HG03521 (cell line): ENCODE measurements at regions not wholly inside any gene's neighbourhood (a gene's known extent, or its start where the extent isn't known, plus 50 kb on each side); places are given as distances from the start of the nearest gene placed in this dataset.

Experiments used
- ATAC-seq: cut with Tn5 transposase; IDR thresholded peaks from one replicate; pipeline ENCODE4 v1.9.1; 2021; ENCODE audit warnings: mild to moderate bottlenecking, moderate library complexity; ENCODE audit not compliant: unreplicated experiment

DNA sequence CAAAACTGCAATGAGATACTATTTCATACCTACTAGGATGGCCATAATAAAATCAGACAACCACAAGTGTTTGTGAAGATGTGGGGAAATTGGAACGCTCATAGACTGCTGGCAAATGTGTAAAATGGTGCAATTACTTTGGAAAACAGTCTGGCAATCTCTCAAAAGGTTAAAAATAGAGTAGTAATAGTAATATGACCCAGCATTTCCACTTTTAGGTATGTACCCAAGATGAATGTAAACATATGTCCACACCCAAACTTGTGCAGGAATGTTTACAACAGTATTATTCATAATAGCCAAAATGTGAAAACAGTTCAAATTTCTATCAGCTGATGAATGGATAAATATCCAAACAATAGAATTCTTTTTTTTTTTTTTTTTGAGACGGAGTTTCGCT is 731.6 kb upstream of the ANKRD30A start:
- no peak for ATAC-seq

- ATAC-seq: no peak
Observed at GRCh38 chr10:36391405-36391804, 734.0 kb upstream of the ANKRD30A start.

DNA sequence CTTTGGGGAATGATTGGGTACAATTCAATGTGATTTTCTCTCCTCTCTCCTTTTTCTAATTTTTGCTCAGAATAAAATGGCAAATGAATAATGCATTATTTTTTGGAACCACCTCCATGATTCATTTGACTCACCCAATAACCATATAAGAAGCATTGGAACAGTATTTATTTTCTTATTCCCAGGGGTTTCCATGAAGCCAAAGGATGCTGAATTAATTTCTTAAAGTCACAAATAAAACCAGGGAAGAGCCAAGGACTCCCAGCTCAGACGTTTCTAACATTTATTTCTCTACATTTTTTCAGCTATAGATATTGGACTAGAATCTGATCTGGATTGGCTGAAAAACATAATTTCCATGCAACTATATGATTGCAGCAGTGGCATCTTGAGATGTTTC is 735.2 kb upstream of the ANKRD30A start:
- ATAC-seq: no peak

DNA sequence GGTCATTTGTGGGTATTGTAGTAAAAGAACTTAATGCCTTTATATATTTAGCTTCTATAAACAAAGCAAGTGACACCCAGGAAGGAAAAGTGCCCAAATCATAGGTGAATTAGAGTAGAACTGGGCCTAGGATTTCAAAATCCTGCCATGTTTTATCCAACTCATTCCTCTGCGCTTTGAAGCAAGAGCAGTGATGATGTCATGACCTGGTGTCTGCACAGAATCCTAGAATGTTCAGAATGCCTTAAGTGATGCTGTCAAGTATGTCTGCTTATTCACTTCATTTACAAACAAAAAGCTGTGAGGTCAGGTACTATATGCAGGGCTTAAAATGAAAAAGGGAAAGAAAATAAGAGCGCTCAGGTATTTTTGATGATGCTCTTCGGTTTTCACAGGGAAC is 737.2 kb upstream of the ANKRD30A start:
- ATAC-seq: no peak

DNA sequence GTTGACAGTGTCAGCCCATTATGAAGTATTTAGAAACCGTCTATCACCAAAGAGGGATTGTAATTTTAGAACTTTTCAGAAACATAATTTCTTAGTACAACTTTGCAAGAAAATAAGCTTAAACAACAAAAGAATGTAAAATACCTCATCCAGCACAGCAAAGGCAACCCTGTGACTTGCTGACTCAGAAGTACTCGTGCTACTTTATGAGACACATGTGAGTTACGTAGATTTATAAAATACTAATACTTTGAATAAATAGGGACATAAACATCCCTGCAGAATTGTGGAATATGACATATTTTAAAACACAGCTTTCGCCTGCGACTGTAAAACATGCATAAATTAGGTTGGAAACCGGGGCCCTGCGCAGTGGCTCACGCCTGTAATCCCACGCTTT is 739.7 kb upstream of the ANKRD30A start:
- no peak for ATAC-seq

DNA sequence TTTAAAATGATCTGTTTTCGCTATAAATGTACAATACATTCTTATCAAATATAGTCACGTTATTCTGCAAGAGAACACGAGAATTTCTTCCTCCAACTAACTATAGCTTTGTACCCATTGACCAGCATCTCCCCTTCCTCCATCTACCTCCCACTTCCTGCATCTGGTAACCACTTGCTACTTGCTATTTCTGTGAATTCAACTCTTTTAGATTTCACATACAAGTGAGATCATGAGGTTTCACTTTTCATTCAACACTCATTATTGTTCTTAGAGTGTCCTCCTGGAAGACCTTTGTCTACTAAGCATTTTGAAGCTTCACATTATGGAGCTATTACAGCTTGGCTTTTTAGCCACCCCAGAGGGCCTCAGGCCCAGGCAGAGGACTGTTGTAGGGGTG is 741.3 kb upstream of the FZD8 start:
- no peak for ATAC-seq

DNA sequence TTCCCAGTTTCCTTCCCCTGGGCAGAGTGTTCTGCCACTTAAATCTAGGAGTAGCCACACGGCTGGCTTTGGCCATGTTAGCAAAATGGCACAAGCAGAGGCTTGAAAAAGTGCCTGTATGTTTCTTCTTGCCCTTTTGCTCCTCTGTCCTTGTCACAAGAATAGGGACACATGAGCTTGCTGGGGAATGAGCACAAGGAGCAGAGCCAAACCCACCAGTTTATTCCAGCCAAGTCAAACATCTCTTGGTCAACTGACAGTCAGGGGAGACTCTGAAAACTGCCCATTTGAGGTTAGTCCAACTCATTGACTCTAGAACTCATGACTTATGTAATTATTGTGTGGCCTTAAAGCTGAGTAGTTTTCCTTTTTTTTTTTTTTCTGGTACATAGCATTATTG is 739.7 kb upstream of the FZD8 start:
- no peak for ATAC-seq

GRCh38 chr10:36380538-36380937 is 738.4 kb upstream of the FZD8 start:
- ATAC-seq: no peak

GRCh38 chr10:36375107-36375506 is 733.0 kb upstream of the FZD8 start:
- no peak for ATAC-seq

DNA sequence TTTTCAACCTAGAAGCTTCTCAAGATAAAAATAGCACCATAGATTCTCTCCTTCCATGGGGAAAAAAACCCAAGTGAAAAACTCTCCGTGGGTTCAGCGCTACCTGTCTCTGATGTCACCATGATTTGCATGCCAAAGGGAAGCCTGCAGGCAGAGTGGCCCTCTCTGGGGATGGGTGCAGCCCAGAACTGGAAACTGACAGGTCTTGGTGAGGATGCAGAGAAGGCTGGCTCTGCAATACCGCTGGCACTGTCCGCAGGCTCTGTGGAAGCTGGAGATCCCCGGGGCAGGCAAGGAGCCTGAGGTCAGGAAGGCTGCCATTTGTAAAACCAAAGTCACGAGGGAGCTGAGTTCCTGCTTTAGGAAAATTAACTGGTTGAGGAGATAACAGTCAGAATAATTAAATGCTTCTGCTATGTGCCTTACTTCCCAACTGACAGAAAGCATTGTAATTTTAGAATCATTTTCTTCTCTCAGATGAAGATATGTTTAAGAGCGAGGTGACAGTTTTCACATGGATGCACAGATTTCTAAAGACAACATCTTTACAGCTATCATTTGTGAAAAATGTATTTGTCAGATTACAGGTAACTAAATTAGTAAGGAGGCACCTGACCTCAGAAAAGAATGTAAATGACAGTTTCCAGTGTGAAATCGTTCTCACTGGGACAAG is 731.5 kb upstream of the FZD8 start:
- ATAC-seq: no peak

DNA sequence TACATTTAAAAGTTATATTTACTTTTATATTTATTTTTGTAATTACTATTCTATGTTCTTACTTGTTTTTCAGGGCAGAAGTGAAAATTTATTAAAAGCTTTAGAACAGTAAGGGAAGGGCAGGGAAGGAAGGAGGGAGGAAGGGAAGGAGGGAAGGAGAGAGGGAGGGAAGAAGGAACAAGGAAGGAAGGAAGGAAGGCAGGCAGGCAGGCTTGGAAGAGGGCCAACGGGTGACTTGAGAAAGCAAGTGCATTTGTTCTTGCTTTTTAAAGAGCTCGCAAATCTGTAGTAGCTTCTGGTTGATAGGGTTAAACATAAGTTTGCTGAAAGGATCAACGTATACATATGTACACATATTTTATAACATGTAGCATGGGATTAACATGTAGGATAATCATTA is 725.3 kb upstream of the FZD8 start:
- no peak for ATAC-seq

DNA sequence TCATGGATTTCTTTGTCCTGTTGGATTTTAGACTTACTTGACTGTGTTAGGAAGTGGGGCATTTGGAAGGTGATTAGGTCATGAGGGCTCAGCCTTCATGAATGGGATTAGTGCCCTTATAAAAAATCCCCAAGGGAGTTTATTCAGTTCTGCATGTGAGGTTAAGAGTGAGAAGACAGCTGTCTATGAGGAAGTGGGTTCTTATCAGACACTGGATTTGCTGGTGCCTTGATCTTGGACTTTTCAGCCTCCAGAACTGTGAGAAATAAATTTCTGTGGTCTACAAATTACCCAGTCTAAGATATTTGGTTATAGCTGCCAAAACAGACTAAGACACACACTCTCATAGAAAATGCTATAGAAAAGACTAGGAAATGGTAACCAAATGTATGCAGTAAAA is 724.7 kb upstream of the FZD8 start:
- no peak for ATAC-seq

GRCh38 chr10:36366065-36366464 is 724.0 kb upstream of the FZD8 start:
- ATAC-seq: no peak

DNA sequence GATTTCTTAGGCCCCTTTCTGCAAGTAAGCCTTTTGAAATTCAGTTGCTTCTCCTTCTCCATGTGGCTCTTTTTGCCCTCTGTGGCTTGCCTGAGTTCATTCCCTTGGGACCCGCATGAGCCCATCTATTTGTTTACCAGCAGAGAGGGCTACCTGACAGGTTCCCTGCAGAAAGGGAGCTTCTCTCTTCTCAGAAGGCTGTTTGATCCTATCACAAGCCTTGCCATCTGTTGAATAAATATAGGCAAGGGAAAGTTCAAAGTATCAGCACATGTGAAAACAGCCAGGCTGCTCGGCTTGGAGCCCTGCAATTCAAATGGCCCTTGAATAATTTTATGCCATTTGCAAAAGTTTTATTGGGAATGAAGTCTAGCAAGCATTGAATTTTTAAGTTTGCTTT is 720.2 kb upstream of the FZD8 start:
- no peak for ATAC-seq

DNA sequence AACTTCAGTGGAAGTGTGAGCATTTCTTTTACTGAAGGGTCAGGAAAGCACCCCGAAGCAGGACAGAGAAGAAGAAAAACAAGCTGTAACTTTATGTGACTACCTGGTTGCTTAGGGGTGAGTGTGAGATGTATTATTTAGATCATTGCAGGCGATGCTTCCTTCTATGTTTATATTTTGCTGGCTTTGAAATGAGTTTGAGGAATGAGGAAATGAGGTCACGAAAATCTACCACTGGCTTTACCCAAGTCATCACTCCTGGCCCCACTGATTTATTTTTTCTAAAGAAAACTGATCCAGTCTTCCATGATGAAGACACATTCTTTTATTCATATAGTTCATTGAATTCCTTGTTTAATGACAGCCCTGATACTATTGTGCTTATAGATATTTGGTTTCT is 716.6 kb upstream of the FZD8 start:
- no peak for ATAC-seq

DNA sequence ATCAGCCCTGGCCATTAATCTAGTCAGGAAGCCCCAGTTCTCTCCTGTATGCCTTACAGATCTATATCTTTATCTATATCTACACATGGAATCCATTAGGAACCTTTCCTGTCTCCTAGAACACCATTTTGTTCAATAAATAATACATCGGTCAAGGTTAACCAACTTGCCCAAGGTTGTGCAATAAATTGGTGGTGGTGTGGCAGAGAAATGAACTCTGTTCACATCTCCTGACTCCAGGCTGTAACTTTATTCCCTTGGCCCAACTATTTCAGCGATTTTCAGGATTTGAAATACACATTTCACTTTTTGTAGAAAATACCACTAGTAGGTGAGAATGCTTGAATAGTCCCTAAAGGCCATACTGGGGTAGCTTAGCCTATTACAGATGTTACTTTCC is 712.5 kb upstream of the FZD8 start:
- ATAC-seq: no peak

DNA sequence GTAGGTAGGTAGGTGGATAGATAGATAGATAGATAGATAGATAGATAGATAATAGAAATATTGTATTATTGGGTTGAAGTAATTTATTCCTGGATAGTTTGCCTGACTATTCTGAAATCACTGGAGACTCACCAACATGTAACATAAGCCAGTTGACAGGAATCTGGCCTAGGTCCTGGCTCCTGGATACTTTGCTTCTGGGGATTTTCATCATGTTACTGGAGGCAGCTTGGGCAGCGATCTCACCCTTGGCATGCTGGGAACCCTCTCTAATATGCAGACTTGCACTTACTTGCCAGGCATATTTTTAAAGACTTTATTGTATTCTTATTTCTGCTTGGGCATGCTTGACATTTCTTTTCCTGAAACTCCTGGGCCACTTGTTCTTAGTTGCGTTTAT is 709.1 kb upstream of the FZD8 start:
- no peak for ATAC-seq

GRCh38 chr10:36349445-36350078 is 707.5 kb upstream of the FZD8 start:
- ATAC-seq: no peak

GRCh38 chr10:36345807-36346206 is 703.7 kb upstream of the FZD8 start:
- no peak for ATAC-seq

DNA sequence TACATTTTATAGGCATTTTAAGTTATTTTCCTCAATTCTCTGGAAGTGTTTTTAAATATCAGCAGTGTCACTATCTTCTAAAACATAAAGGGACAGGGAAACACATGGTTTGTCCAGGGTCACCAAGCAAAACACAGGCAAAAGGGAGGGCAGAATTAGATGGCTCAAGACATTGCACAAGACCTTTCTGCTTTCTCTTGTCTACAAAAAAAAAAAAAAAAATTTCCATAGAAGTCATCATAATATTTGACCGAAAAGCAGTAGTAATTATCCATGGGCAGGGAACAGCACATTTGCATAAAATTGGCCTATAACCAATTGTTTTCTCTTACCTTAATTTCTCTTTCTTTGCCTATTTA is 703.1 kb upstream of the FZD8 start:
- ATAC-seq: no peak

DNA sequence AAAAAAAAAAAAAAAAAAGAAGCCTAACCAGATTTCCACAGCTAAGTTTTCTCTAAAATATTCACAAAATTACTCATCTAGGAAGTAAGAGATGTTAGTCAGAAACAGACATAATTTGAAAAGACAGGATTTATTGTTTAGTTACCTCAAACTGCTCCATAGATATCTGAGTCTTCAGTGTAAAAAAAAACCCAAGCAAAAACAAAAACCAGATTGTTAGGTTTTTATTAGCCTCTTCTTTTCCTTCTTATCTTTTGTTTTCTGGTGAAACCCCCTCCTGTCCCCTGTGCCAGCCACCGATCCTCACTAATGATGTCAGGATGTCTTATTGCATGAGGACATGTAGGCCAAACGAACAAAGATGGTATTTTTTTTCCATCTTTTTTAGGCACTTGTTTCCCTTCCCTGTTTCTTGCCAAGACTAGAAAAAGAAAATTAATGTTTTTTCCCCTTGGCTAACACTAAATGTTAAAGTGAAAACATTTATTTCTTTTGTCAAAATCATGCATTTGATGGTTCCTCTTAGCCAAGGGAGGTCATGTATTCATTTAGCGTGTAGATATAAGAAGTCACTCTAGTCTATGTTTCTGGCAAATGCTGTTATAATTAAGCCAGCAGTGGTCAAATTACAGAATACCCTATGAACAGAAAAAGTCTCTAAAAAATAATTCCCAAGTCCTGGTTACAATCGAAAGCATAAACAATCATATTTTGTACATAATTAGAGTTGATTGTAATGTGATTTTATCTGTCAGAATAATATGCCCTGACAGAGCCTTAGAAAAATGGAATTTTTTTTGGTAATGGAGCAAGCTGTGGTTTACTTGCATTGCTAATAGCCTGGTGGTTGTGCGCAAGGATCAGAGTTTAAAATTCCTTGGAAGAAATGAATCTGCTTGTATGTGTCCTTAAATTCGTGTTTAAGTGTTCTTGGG is 702.4 kb upstream of the FZD8 start:
- no peak for ATAC-seq

DNA sequence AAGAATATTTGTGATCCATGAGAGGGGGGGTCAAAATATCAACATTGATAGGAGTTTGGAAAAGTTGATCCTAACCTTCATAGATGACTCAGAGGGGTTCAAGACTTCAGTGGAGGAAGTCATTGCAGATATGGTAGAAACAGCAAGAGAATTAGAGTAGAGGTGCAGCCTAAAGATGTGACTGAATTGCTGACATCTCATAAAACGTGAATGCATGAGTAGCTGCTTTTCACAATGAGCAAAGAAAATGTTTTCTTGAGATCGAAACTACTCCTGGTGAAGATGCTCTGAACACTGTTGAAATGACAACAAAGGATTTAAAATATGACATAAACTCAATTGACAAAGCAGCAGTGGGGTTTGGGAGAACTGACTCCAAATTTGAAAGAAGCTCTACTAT is 700.7 kb upstream of the FZD8 start:
- no peak for ATAC-seq
